Brain microvascular endothelial cell (primary cell): ENCODE measurements at regions not wholly inside any gene's neighbourhood (a gene's known extent, or its start where the extent isn't known, plus 50 kb on each side); places are given as distances from the start of the nearest gene placed in this dataset.

Experiments used
- DNase-seq: peaks from one replicate; pipeline ENCODE4 v3.0.0-alpha.2; 2020
- H3K27ac ChIP-seq: fragments of 250-450 bp; sonication (Bioruptor Pico); 2 replicates; pipeline ENCODE4 v1.5.1; 2020; ENCODE audit warnings: mild to moderate bottlenecking, moderate library complexity
- H3K27me3 ChIP-seq: fragments of 250-450 bp; sonication (Bioruptor Pico); replicated peaks from 2 replicates; pipeline ENCODE4 v1.5.1; 2020; ENCODE audit warnings: mild to moderate bottlenecking
- H3K36me3 ChIP-seq: fragments of 250-450 bp; sonication (Bioruptor Pico); replicated peaks from 2 replicates; pipeline ENCODE4 v1.5.1; 2020; ENCODE audit warnings: mild to moderate bottlenecking
- H3K4me3 ChIP-seq: 2 replicates; pipeline ENCODE4 v1.5.1; 2011; ENCODE audit warnings: low read depth, mild to moderate bottlenecking, control low read depth, low read length, moderate library complexity
- in situ Hi-C: cut with HindIII; loops from 2 replicates; pipeline ENCODE4 v1.10.0; 2017; ENCODE audit warnings: low sequenced_read_pairs, low pct_ligation_motif_present
- TF ChIP-seq, protein P1 (sequence below): IDR thresholded peaks from 2 replicates; pipeline ENCODE4 v1.5.1; 2011; ENCODE audit warnings: low read depth, mild to moderate bottlenecking, moderate library complexity, low read length, control low read depth, inconsistent platforms; ENCODE audit errors: missing control alignments

DNA sequence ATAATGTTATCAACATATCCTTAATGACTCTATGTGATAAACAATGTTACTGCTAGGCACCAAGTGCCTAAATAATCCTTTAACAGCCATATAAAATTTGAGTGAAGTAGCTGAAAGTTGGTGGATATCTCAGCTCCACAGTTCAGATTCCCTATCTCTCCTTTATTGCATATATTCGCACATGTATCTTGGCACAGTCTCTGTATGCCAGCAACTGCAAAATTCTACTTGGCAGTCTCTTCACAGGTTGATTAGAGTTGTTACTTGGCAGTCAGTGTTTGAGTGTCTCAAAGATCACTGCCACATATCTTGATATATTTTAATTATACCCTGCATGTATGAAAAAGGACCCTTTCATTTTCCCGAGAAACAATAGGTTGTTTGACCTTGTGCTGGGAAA lies 879.3 kb downstream of the OLFM4 start:
- no peaks in the 10 kb centered on the region for H3K36me3 ChIP-seq
- no peak for DNase-seq
- TF ChIP-seq, protein P1, sequence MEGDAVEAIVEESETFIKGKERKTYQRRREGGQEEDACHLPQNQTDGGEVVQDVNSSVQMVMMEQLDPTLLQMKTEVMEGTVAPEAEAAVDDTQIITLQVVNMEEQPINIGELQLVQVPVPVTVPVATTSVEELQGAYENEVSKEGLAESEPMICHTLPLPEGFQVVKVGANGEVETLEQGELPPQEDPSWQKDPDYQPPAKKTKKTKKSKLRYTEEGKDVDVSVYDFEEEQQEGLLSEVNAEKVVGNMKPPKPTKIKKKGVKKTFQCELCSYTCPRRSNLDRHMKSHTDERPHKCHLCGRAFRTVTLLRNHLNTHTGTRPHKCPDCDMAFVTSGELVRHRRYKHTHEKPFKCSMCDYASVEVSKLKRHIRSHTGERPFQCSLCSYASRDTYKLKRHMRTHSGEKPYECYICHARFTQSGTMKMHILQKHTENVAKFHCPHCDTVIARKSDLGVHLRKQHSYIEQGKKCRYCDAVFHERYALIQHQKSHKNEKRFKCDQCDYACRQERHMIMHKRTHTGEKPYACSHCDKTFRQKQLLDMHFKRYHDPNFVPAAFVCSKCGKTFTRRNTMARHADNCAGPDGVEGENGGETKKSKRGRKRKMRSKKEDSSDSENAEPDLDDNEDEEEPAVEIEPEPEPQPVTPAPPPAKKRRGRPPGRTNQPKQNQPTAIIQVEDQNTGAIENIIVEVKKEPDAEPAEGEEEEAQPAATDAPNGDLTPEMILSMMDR, result no peak
- no peaks in the 10 kb centered on the region for H3K27me3 ChIP-seq
- no peak overlapping the region for H3K27ac ChIP-seq
- in situ Hi-C loops, result no loop called here
- H3K4me3 ChIP-seq, result no peak overlapping the region

DNA sequence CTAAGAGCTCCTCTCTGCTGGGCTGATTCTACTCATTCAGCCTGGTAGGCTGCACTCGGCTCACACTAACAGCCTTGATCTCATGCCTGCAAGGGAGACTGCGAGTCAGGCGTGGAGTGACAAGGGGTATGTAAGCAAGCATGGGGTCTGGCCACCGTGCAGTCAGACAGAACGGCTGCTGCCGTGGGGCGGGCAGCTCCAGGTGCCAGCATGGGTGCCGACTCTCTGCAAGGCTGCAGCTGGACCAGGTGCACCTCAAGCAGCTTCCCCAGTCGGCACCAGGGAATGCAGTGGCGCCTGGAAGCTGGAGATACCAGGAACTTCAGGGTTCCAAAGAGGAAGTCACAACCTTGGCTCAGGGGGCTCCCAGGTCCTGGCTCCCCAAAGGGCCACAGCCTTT lies 892.3 kb downstream of the OLFM4 start:
- in situ Hi-C loops, result no loop called here
- DNase-seq, result no peak
- Histone ChIP-seq H3K4me3 (no peak overlapping the region), H3K36me3 (no peaks in the 10 kb centered on the region), H3K27ac (no peak overlapping the region), H3K27me3 (no peaks in the 10 kb centered on the region)
- TF ChIP-seq, protein P1, result no peak

DNA sequence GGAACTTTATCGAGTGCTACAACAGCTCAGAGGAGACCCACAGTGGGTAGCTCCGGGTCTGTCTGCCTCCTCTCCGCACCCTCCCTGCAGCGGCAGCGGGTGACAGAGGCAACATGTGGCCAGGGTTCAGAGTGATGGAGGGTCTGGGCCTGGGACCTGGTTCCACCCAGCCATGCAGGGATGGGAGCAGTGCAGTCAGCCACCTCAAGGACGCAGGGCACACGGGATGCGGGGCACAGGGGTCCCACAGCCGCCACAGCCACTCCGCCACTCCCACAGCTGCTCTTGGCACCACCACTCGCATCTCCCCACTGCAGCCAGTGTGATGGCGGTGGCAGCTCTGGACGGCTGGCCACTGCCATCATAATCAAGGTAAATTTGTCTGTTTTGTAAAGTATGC lies 892.9 kb downstream of the OLFM4 start:
- DNase-seq, result no peak
- Histone ChIP-seq H3K36me3 (no peaks in the 10 kb centered on the region), H3K27me3 (no peaks in the 10 kb centered on the region), H3K27ac (no peak overlapping the region), H3K4me3 (no peak overlapping the region)
- in situ Hi-C loops, result no loop called here
- TF ChIP-seq, protein P1, result no peak

DNA sequence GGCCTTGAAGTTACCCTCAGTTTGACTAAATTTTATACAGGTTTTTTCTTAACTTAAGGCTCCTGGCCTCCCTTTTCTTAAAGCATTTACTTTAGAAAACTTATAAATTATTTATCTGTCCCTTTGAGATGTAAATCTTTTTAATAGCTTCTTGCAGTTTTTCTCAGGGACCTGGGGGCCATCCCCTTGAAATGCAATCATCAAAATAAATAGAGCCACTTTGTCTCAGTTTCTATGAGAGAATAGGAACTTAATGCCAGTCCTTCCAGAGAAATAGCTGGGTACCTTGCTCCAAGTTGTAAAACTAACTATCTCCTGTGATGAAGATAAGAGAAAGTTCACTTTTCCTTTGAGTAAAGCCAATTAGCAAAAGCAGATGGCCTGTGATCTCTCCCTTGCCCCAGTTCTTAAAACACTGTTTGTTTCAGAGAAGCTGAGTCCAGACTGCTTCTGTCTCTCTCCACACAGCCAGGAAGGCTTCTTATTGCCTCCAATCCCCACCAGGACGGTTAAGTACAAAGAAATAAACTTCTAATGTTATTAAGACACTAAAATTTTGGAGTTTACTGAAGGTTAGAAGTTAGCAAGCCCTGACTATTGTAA lies 913.1 kb downstream of the OLFM4 start:
- Histone ChIP-seq H3K27ac (no peak overlapping the region), H3K4me3 (no peak overlapping the region), H3K27me3 (no peaks in the 10 kb centered on the region), H3K36me3 (no peaks in the 10 kb centered on the region)
- TF ChIP-seq, protein P1, result no peak
- no peak for DNase-seq
- in situ Hi-C loops, result no loop called here

DNA sequence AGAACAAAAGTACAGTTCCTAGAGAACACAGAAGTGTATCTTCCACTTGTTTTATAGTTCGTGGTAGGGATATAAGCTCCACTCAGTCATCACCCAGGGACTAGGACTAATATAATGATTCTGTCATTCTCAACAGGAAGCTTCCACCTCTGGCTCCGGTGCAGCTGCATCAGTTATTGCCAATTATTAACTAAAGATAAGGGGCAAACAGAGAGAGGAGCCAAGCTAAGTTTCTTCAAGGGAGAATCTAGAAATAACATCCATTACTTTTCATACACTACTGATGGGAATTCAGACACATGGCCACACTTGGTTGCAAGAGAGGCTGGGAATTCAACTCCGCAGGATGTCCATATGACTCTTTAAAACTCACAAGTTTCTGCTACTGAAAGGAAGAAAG lies 917.9 kb downstream of the OLFM4 start:
- H3K36me3 ChIP-seq, result no peaks in the 10 kb centered on the region
- in situ Hi-C loops, result no loop called here
- TF ChIP-seq, protein P1, result no peak
- DNase-seq, result no peak
- H3K27me3 ChIP-seq, result no peaks in the 10 kb centered on the region
- H3K4me3 ChIP-seq, result no peak overlapping the region
- no peak overlapping the region for H3K27ac ChIP-seq

DNA sequence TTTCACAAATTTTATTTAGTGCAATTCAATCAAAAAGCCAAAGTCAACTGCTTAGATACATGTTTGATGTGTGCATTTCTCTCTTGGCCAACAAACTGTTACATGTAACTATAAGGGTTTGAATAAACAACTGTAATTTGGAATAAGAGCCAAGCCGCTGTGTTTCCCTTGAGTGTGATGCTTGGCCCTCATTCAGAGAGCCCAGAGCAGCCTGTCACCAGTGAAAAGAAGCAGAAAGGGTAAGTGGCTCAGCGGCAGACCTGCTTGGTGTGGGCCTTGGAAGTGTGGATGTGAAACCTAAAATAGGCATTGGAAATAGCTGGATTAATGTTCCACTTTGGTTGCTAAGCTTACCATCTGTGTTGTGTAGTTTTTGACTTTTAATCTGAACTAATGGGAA lies 924.6 kb downstream of the OLFM4 start:
- in situ Hi-C loops, result no loop called here
- Histone ChIP-seq H3K27me3 (no peaks in the 10 kb centered on the region), H3K36me3 (no peaks in the 10 kb centered on the region), H3K4me3 (no peak overlapping the region), H3K27ac (no peak overlapping the region)
- no peak for DNase-seq
- TF ChIP-seq, protein P1, result no peak
